ENCODE measurements at regions not wholly inside any gene's neighbourhood (a gene's known extent, or its start where the extent isn't known, plus 50 kb on each side); places are given as distances from the start of the nearest gene placed in this dataset.

DNA sequence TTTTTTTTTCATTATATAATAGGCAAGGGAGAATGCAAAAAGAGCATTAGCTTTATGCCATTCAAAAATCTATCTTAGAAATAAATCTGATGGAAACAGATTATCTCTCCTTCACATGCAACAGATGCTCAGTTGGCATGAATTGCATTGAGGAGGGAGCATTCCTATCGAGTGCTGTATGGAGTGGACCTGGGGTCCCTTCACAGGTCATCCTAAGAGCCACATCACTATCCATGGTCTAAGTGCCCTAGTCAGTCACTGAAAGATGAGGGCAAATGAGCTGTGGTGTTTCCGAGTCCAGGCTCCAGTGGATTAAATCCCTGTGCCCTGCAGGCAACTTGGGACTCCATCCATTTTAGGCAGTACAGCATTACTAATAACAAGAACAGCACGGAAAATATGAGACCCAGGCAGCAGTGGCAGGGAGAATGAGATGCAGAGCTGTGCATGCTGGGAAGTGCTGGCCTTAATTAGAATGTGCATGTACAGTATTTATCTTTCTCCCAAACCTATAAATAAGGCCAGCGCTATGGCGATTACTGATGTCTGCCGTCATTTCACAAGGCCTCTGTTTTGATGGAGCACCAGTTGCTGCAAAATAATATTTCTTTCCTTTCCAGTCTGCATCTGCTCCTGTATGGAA lies 512.3 kb upstream of the PLXNA2 start:
- DNase-seq, result no peak
- no peak overlapping the region for H2AFZ ChIP-seq

DNA sequence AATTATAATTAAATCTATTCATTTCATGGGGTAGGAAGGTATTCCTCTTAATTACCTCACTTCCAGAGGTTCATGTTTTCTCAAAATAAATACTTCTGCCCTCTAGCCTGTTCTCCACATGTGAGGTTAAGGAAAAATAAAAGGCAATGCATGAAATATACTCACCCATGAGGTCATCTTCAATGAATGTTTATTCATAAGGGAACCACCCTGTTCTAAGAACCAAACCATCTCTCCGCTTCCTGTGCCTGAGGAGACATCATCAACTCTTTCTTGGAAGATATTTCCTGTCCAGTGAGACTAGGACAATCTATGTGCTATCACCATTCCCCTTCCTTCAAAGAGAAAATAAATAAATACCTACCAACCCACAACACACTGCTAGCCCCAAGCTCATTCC lies 513.7 kb upstream of the PLXNA2 start:
- Histone ChIP-seq H3K27me3 (replicated peaks; ENCODE audit: insufficient read depth) (no peaks in the 10 kb centered on the region), H3K9me2 (ENCODE audit: insufficient read depth) (no peaks in the 10 kb centered on the region), H3K4me1 (ENCODE audit: insufficient read depth) (no peaks in the 10 kb centered on the region), H3K4me3 (no peak overlapping the region), H2AFZ (no peak overlapping the region), H3K27ac (no peak overlapping the region), H3K9me3 (ENCODE audit: low read depth) (no peaks in the 10 kb centered on the region), H3K9ac (no peak overlapping the region), H4K20me1 (ENCODE audit: insufficient read depth) (no peaks in the 10 kb centered on the region), H3K36me3 (ENCODE audit: low read depth) (no peaks in the 10 kb centered on the region), H3K79me2 (ENCODE audit: insufficient read depth) (no peaks in the 10 kb centered on the region), H3F3A (ENCODE audit: insufficient read depth) (no peaks in the 10 kb centered on the region), H3K4me2 (ENCODE audit: unreplicated experiment) (no peak overlapping the region)
- no peak for TF ChIP-seq EZH2phosphoT487 (IDR thresholded peaks at IDR 0.05; ENCODE audit: insufficient read depth, low read depth)
- TF ChIP-seq EZH2 (IDR thresholded peaks at IDR 0.05; ENCODE audit: insufficient read depth, poor library complexity, severe bottlenecking), result no peak
- peak; percentile 4 for DNase-seq
- in situ Hi-C loops (cut with MboI), result no loop called here
- 5 to 7% methylated on average over 1 of the region's 1 CpG for WGBS, 2 experiments (ENCODE audit: low coverage in 1 of 2, low lambda C conversion rate in 2 of 2, missing lambda C conversion rate in 2 of 2)

More for the DNA sequence above, 512.3 kb upstream of the PLXNA2 start:
- 27 to 31% methylated on average over 6 of the region's 6 CpGs for WGBS, 2 experiments (ENCODE audit: low coverage in 1 of 2, low lambda C conversion rate in 2 of 2, missing lambda C conversion rate in 2 of 2)
- H3K4me2 ChIP-seq (ENCODE audit: unreplicated experiment), result no peak overlapping the region
- H3K79me2 ChIP-seq (ENCODE audit: insufficient read depth), result no peaks in the 10 kb centered on the region
- no peaks in the 10 kb centered on the region for H3K36me3 ChIP-seq (ENCODE audit: low read depth)
- H3K4me3 ChIP-seq, result no peak overlapping the region
- H4K20me1 ChIP-seq (ENCODE audit: insufficient read depth), result no peaks in the 10 kb centered on the region
- H3F3A ChIP-seq (ENCODE audit: insufficient read depth), result no peaks in the 10 kb centered on the region
- no peaks in the 10 kb centered on the region for H3K9me3 ChIP-seq (ENCODE audit: low read depth)
- H3K4me1 ChIP-seq (ENCODE audit: insufficient read depth), result no peaks in the 10 kb centered on the region
- TF ChIP-seq EZH2phosphoT487 (IDR thresholded peaks at IDR 0.05; ENCODE audit: insufficient read depth, low read depth) (no peak), EZH2 (IDR thresholded peaks at IDR 0.05; ENCODE audit: insufficient read depth, poor library complexity, severe bottlenecking) (no peak)
- in situ Hi-C loops (cut with MboI), result no loop called here
- no peaks in the 10 kb centered on the region for H3K9me2 ChIP-seq (ENCODE audit: insufficient read depth)
- no peak overlapping the region for H3K27ac ChIP-seq
- H3K27me3 ChIP-seq (replicated peaks; ENCODE audit: insufficient read depth), result no peaks in the 10 kb centered on the region
- H3K9ac ChIP-seq, result no peak overlapping the region

DNA sequence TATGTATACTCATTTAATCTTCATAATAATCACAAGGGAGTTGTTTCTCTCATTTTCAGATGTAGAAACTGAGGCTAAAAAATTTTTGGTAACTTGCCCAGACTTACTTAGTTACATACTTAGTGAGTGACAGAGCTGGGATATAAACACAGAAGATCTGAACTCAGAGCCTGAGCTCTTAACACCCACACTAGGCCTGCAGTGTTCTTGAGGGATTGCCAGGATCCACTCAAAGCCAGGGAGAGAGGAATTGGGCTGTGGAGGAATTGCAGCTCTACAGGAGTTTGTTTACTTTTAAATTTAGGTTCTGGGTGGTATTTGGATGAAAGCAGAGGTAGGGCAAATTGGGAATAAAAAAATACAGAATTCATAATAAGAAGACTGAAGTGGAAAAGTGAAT lies 515.1 kb upstream of the PLXNA2 start:
- DNase-seq, result no peak

DNA sequence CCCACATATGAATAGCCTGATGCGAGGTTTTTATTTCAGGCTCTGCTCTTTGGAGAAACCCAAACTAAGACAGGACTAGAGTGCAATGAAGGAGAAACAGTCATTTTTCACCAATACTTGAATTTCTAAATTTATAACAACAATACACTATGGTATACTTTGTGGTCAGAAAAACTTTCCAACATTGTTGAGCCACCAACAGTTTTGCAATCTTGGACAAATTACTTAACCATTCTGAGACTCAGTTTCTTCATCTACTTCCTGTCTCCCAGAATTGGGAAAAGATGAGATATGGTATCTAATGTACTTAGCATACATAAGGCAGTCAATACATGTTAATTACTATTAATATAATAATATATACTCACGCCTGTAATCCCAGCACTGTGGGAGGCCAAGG lies 519.8 kb upstream of the PLXNA2 start:
- Histone ChIP-seq H3K9me2 (ENCODE audit: insufficient read depth) (no peaks in the 10 kb centered on the region), H3K27me3 (replicated peaks; ENCODE audit: insufficient read depth) (no peaks in the 10 kb centered on the region), H3K27ac (no peak overlapping the region), H3K9me3 (ENCODE audit: low read depth) (no peaks in the 10 kb centered on the region), H2AFZ (no peak overlapping the region), H3K36me3 (ENCODE audit: low read depth) (no peaks in the 10 kb centered on the region), H3K9ac (no peak overlapping the region), H3K4me3 (no peak overlapping the region), H3K79me2 (ENCODE audit: insufficient read depth) (no peaks in the 10 kb centered on the region), H4K20me1 (ENCODE audit: insufficient read depth) (no peaks in the 10 kb centered on the region), H3K4me1 (ENCODE audit: insufficient read depth) (no peaks in the 10 kb centered on the region), H3K4me2 (ENCODE audit: unreplicated experiment) (no peak overlapping the region), H3F3A (ENCODE audit: insufficient read depth) (no peaks in the 10 kb centered on the region)
- DNase-seq, result no peak
- WGBS, 2 experiments (ENCODE audit: low coverage in 1 of 2, low lambda C conversion rate in 2 of 2, missing lambda C conversion rate in 2 of 2), result 26 to 36% methylated on average over 2 of the region's 2 CpGs
- in situ Hi-C loops (cut with MboI), result no loop called here
- TF ChIP-seq EZH2phosphoT487 (IDR thresholded peaks at IDR 0.05; ENCODE audit: insufficient read depth, low read depth), result no peak
- TF ChIP-seq EZH2 (IDR thresholded peaks at IDR 0.05; ENCODE audit: insufficient read depth, poor library complexity, severe bottlenecking), result no peak

More for the DNA sequence above, 515.1 kb upstream of the PLXNA2 start:
- in situ Hi-C loops (cut with MboI), result no loop called here
- Histone ChIP-seq H3K36me3 (ENCODE audit: low read depth) (no peaks in the 10 kb centered on the region), H3K4me3 (no peak overlapping the region), H3K4me1 (ENCODE audit: insufficient read depth) (no peaks in the 10 kb centered on the region), H3K4me2 (ENCODE audit: unreplicated experiment) (no peak overlapping the region), H3K79me2 (ENCODE audit: insufficient read depth) (no peaks in the 10 kb centered on the region), H3K9ac (no peak overlapping the region), H3K9me3 (ENCODE audit: low read depth) (no peaks in the 10 kb centered on the region), H3K27ac (no peak overlapping the region), H2AFZ (no peak overlapping the region), H3K9me2 (ENCODE audit: insufficient read depth) (no peaks in the 10 kb centered on the region), H3K27me3 (replicated peaks; ENCODE audit: insufficient read depth) (no peaks in the 10 kb centered on the region), H3F3A (ENCODE audit: insufficient read depth) (no peaks in the 10 kb centered on the region), H4K20me1 (ENCODE audit: insufficient read depth) (no peaks in the 10 kb centered on the region)
- TF ChIP-seq EZH2phosphoT487 (IDR thresholded peaks at IDR 0.05; ENCODE audit: insufficient read depth, low read depth) (no peak), EZH2 (IDR thresholded peaks at IDR 0.05; ENCODE audit: insufficient read depth, poor library complexity, severe bottlenecking) (no peak)

DNA sequence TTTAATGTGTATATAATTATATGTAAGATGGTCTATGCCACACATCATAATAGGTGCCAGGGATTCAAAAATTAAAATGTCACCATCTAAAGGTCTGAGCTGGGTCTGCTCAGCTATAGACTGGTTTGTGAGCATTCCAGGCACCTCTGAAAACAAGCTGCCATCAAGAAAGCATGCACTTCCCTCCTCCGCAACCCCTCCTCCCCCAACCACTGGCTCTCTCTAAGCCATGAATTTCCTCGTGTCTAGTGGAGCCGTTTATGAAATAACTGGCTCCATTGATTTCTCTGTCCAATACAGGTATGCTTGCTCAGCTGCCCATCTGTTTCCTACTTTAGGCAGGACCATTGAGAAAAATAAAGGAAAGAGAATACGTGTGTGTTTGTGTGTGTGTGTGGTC lies 522.6 kb upstream of the PLXNA2 start:
- no peaks in the 10 kb centered on the region for H3F3A ChIP-seq (ENCODE audit: insufficient read depth)
- H3K9me2 ChIP-seq (ENCODE audit: insufficient read depth), result no peaks in the 10 kb centered on the region
- no peaks in the 10 kb centered on the region for H3K79me2 ChIP-seq (ENCODE audit: insufficient read depth)
- no peaks in the 10 kb centered on the region for H3K27me3 ChIP-seq (replicated peaks; ENCODE audit: insufficient read depth)
- H3K27ac ChIP-seq, result no peak overlapping the region
- H3K4me3 ChIP-seq, result no peak overlapping the region
- H2AFZ ChIP-seq, result no peak overlapping the region
- no peak for TF ChIP-seq EZH2phosphoT487 (IDR thresholded peaks at IDR 0.05; ENCODE audit: insufficient read depth, low read depth)
- TF ChIP-seq EZH2 (IDR thresholded peaks at IDR 0.05; ENCODE audit: insufficient read depth, poor library complexity, severe bottlenecking), result no peak
- no peaks in the 10 kb centered on the region for H3K36me3 ChIP-seq (ENCODE audit: low read depth)
- H3K4me2 ChIP-seq (ENCODE audit: unreplicated experiment), result no peak overlapping the region
- no peaks in the 10 kb centered on the region for H4K20me1 ChIP-seq (ENCODE audit: insufficient read depth)
- H3K9me3 ChIP-seq (ENCODE audit: low read depth), result no peaks in the 10 kb centered on the region
- H3K9ac ChIP-seq, result no peak overlapping the region
- in situ Hi-C loops (cut with MboI), result no loop called here
- H3K4me1 ChIP-seq (ENCODE audit: insufficient read depth), result no peaks in the 10 kb centered on the region
- 14 to 20% methylated on average over 4 of the region's 4 CpGs for WGBS, 2 experiments (ENCODE audit: low coverage in 1 of 2, low lambda C conversion rate in 2 of 2, missing lambda C conversion rate in 2 of 2)
- no peak for DNase-seq
